HepG2 (cell line): ENCODE measurements at regions not wholly inside any gene's neighbourhood (a gene's known extent, or its start where the extent isn't known, plus 50 kb on each side); places are given as distances from the start of the nearest gene placed in this dataset.

ENCODE experiments used
- ATAC-seq: fragments of 200-7000 bp; cut with Tn5 transposase; 3 replicates; pipeline ENCODE4 v1.9.1; 2020; ENCODE audit warnings: mild to moderate bottlenecking, moderate library complexity
- BruUV-seq: library from RNA; stranded (reverse); fragments of 400-500 nt; replicated peaks from 2 replicates; lab custom pipeline; 2021; lab: Mats Ljungman, UMichigan
- CTCF ChIA-PET: fragments of 300-600 bp; formaldehyde crosslinking; extraction: SDS; loops from one replicate; lab custom pipeline; 2021; ENCODE audit warnings: low total read pairs, inconsistent platforms, low intra/inter-chr PET ratio; lab: Yijun Ruan, JAX
- POLR2A ChIA-PET: fragments of 350-600 bp; sonication (Branson Sonifier 250); formaldehyde crosslinking; loops from one replicate; lab custom pipeline; 2020; ENCODE audit warnings: antibody characterized with exemption, inconsistent platforms; lab: Yijun Ruan, JAX
- DNase-seq: peaks from one replicate; pipeline ENCODE4 v3.0.0-alpha.2; 2015; ENCODE audit warnings: low spot score
- FAIRE-seq: peaks from 3 replicates; lab custom pipeline; 2011; peaks lifted over from hg19 to GRCh38; lab: Jason Lieb, UNC
- H2AFZ ChIP-seq: one replicate; pipeline ENCODE4 v1.6.1; 2011; ENCODE audit warnings: low read length, inconsistent platforms
- H3K27ac ChIP-seq: fragments of 300-600 bp; 3 replicates; pipeline ENCODE4 v1.8.0; 2011; ENCODE audit warnings: mixed run types, mild to moderate bottlenecking, mixed read lengths, low read length, inconsistent platforms; ENCODE audit not compliant: insufficient read depth; ENCODE audit errors: extremely low read length
- H3K27me3 ChIP-seq, 2 experiments: fragments of 200-600 bp in 1 of 2; 2 replicates in 1 of 2; 3 replicates in 1 of 2; pipeline versions ENCODE4 v1.6.0 to v1.8.0; 2011; ENCODE audit warnings: low read length in 2 of 2, mild to moderate bottlenecking in 2 of 2, moderate library complexity in 2 of 2, inconsistent platforms in 1 of 2; ENCODE audit not compliant: insufficient read depth in 2 of 2, control insufficient read depth in 1 of 2
- H3K36me3 ChIP-seq, 2 experiments: fragments of 200-600 bp in 1 of 2; replicated peaks in 1 of 2; 2 replicates in 1 of 2; 3 replicates in 1 of 2; pipeline versions ENCODE4 v1.5.1 to v1.8.0; 2011; ENCODE audit warnings: low read length in 2 of 2, inconsistent platforms in 1 of 2; ENCODE audit not compliant: insufficient read depth in 2 of 2, control insufficient read depth in 1 of 2
- H3K4me1 ChIP-seq: 2 replicates; pipeline ENCODE4 v1.5.1; 2012; ENCODE audit warnings: low read length, inconsistent platforms; ENCODE audit not compliant: insufficient read depth
- H3K4me2 ChIP-seq: 2 replicates; pipeline ENCODE4 v1.6.0; 2011; ENCODE audit warnings: low read depth, low read length, inconsistent platforms
- H3K4me3 ChIP-seq, 3 experiments: fragments of 200-600 bp in 1 of 3; sonication (generic), shearing (Covaris generic) in 1 of 3; replicated peaks in 1 of 3; 2 replicates each; pipeline ENCODE4 v1.5.1; 2011 to 2016; ENCODE audit warnings: low read length in 3 of 3, inconsistent platforms in 2 of 3, low read depth in 2 of 3, mild to moderate bottlenecking in 2 of 3, control low read depth in 1 of 3, mixed read lengths in 1 of 3; ENCODE audit not compliant: insufficient read depth in 1 of 3
- H3K79me2 ChIP-seq: one replicate; pipeline ENCODE4 v1.6.1; 2011; ENCODE audit warnings: low read length, inconsistent platforms; ENCODE audit not compliant: insufficient read depth
- H3K9ac ChIP-seq: 2 replicates; pipeline ENCODE4 v1.6.0; 2011; ENCODE audit warnings: mild to moderate bottlenecking, low read depth, low read length, inconsistent platforms; ENCODE audit not compliant: insufficient read depth
- H3K9me3 ChIP-seq: 2 replicates; pipeline ENCODE4 v1.5.1; 2012; ENCODE audit warnings: mild to moderate bottlenecking, low read length
- H4K20me1 ChIP-seq: 2 replicates; pipeline ENCODE4 v1.6.0; 2011; ENCODE audit warnings: inconsistent platforms, mild to moderate bottlenecking, low read length, moderate library complexity; ENCODE audit not compliant: insufficient read depth
- ADNP ChIP-seq: sonication (generic); formaldehyde crosslinking; IDR thresholded peaks from 2 replicates; pipeline ENCODE4 v1.4.0; 2020; ENCODE audit warnings: missing genetic modification reagents
- BRD4 ChIP-seq: sonication (generic); formaldehyde crosslinking; IDR thresholded peaks from 2 replicates; pipeline ENCODE4 v1.4.0; 2020; ENCODE audit warnings: missing genetic modification reagents
- FOSL1 ChIP-seq: sonication (generic); formaldehyde crosslinking; IDR thresholded peaks from 2 replicates; pipeline ENCODE4 v1.9.0; 2021; ENCODE audit warnings: missing genetic modification reagents, borderline replicate concordance
- IRF2 ChIP-seq: IDR thresholded peaks from 2 replicates; pipeline ENCODE4 v1.6.1; 2018; ENCODE audit warnings: missing genetic modification reagents, missing compliant biosample characterization
- SIX4 ChIP-seq: sonication (generic); formaldehyde crosslinking; IDR thresholded peaks from 2 replicates; pipeline ENCODE4 v1.4.0; 2020; ENCODE audit warnings: missing genetic modification reagents
- SMARCE1 ChIP-seq: fragments of 450-650 bp; IDR thresholded peaks from 2 replicates; pipeline ENCODE4 v1.6.1; 2017; ENCODE audit warnings: borderline replicate concordance
- SMYD3 ChIP-seq: sonication (generic); formaldehyde crosslinking; IDR thresholded peaks from 2 replicates; pipeline ENCODE4 v1.8.1; 2023; ENCODE audit warnings: mild to moderate bottlenecking, missing genetic modification reagents
- ZNF207 ChIP-seq: fragments of 450-650 bp; IDR thresholded peaks from 2 replicates; pipeline ENCODE4 v1.6.1; 2016; ENCODE audit warnings: antibody characterized with exemption, borderline replicate concordance
- ZNF280D ChIP-seq: sonication (generic); formaldehyde crosslinking; IDR thresholded peaks from 2 replicates; pipeline ENCODE4 v1.5.1; 2020; ENCODE audit warnings: mild to moderate bottlenecking, missing genetic modification reagents
- ZNF282 ChIP-seq: fragments of 450-650 bp; IDR thresholded peaks from 2 replicates; pipeline ENCODE4 v1.6.1; 2018; ENCODE audit not compliant: partially characterized antibody
- ZNF317 ChIP-seq: sonication (generic); formaldehyde crosslinking; IDR thresholded peaks from 2 replicates; pipeline ENCODE4 v1.5.0; 2020; ENCODE audit warnings: mild to moderate bottlenecking, missing genetic modification reagents
- ZNF543 ChIP-seq: sonication (generic); formaldehyde crosslinking; IDR thresholded peaks from 2 replicates; pipeline ENCODE4 v1.4.0; 2020; ENCODE audit warnings: mild to moderate bottlenecking, missing genetic modification reagents
- ZNF572 ChIP-seq: sonication (generic); formaldehyde crosslinking; IDR thresholded peaks from 2 replicates; pipeline ENCODE4 v1.5.1; 2020; ENCODE audit warnings: mild to moderate bottlenecking, missing genetic modification reagents
- WGBS: methylation state at CpG from one replicate; pipeline ENCODE4 v1.1.6; 2017; ENCODE audit warnings: low lambda C conversion rate; 5-methylcytosine and 5-hydroxymethylcytosine counted together
- in situ Hi-C: cut with HindIII; loops from 2 replicates; pipeline ENCODE4 v1.10.0; 2017; ENCODE audit warnings: low pct_unique_long_range_greater_than_20kb; ENCODE audit not compliant: extremely low pct_ligation_motif_present
- intact Hi-C: fragments of 100-400 bp; cut with micrococcal nuclease; formaldehyde crosslinking; loops from one replicate; pipeline ENCODE4 v1.10.0; 2022; ENCODE audit not compliant: unreplicated experiment
- TF ChIP-seq, protein P1 (sequence below): sonication (generic); formaldehyde crosslinking; IDR thresholded peaks from 2 replicates; pipeline ENCODE4 v1.9.0; 2021; ENCODE audit warnings: mild to moderate bottlenecking, missing genetic modification reagents
- TF ChIP-seq, protein P2 (sequence below): sonication (generic); formaldehyde crosslinking; conservative IDR thresholded peaks from 2 replicates; pipeline ENCODE4 v1.4.0; 2020; ENCODE audit warnings: missing genetic modification reagents

DNA sequence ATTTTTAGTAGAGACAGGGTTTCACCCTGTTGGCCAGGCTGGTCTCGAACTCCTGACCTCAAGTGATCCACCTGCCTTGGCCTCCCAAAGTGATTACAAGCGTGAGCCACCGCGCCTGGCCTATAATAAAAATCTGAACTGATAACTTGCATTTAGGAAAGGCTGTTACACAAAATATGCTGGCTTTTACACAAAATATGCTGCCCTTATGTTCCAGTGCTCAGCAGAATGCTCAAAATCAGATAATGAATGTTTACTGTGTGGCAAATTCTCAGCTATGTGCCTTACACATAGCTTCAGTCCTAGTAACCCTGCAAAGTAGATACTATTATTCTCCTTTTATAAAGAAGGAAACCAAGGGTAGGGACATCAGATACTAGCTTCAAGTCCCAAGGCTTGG, 141.3 kb upstream of the MSX2 start:
- Histone ChIP-seq H2AFZ (no peak overlapping the region), H3K36me3 (no peaks in the 10 kb centered on the region), H3K27me3 (no peaks in the 10 kb centered on the region; a peak in 1 of 5 replicates), H4K20me1 (no peaks in the 10 kb centered on the region), H3K79me2 (no peaks in the 10 kb centered on the region), H3K27ac (no peak overlapping the region), H3K4me1 (no peaks in the 10 kb centered on the region), H3K9ac (no peak overlapping the region), H3K9me3 (no peaks in the 10 kb centered on the region), H3K4me2 (no peak overlapping the region), H3K4me3 (no peak overlapping the region)
- no peak for FAIRE-seq
- intact Hi-C loops: no loop called here
- ATAC-seq: no peak
- no peak for DNase-seq
- no TSS peak for BruUV-seq
- WGBS: 53% methylated on average over 4 of the region's 4 CpGs
- in situ Hi-C loops: no loop called here
- POLR2A ChIA-PET: no interaction called here
- CTCF ChIA-PET: no interaction called here
- TF ChIP-seq ZNF572 (no peak), SIX4 (no peak), ZNF543 (no peak), SMYD3 (no peak), ZNF317 (CRISPR knock-in tag) (no peak), SMARCE1 (no peak), FOSL1 (CRISPR knock-in tag) (no peak), ZNF280D (CRISPR knock-in tag) (no peak), BRD4 (CRISPR knock-in tag) (no peak), IRF2 (no peak), ZNF207 (no peak), ADNP (no peak), ZNF282 (no peak)
- TF ChIP-seq, protein P1, sequence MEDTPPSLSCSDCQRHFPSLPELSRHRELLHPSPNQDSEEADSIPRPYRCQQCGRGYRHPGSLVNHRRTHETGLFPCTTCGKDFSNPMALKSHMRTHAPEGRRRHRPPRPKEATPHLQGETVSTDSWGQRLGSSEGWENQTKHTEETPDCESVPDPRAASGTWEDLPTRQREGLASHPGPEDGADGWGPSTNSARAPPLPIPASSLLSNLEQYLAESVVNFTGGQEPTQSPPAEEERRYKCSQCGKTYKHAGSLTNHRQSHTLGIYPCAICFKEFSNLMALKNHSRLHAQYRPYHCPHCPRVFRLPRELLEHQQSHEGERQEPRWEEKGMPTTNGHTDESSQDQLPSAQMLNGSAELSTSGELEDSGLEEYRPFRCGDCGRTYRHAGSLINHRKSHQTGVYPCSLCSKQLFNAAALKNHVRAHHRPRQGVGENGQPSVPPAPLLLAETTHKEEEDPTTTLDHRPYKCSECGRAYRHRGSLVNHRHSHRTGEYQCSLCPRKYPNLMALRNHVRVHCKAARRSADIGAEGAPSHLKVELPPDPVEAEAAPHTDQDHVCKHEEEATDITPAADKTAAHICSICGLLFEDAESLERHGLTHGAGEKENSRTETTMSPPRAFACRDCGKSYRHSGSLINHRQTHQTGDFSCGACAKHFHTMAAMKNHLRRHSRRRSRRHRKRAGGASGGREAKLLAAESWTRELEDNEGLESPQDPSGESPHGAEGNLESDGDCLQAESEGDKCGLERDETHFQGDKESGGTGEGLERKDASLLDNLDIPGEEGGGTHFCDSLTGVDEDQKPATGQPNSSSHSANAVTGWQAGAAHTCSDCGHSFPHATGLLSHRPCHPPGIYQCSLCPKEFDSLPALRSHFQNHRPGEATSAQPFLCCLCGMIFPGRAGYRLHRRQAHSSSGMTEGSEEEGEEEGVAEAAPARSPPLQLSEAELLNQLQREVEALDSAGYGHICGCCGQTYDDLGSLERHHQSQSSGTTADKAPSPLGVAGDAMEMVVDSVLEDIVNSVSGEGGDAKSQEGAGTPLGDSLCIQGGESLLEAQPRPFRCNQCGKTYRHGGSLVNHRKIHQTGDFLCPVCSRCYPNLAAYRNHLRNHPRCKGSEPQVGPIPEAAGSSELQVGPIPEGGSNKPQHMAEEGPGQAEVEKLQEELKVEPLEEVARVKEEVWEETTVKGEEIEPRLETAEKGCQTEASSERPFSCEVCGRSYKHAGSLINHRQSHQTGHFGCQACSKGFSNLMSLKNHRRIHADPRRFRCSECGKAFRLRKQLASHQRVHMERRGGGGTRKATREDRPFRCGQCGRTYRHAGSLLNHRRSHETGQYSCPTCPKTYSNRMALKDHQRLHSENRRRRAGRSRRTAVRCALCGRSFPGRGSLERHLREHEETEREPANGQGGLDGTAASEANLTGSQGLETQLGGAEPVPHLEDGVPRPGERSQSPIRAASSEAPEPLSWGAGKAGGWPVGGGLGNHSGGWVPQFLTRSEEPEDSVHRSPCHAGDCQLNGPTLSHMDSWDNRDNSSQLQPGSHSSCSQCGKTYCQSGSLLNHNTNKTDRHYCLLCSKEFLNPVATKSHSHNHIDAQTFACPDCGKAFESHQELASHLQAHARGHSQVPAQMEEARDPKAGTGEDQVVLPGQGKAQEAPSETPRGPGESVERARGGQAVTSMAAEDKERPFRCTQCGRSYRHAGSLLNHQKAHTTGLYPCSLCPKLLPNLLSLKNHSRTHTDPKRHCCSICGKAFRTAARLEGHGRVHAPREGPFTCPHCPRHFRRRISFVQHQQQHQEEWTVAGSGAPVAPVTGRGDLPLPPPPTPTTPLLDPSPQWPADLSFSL (CRISPR knock-in tag): no peak
- TF ChIP-seq, protein P2, sequence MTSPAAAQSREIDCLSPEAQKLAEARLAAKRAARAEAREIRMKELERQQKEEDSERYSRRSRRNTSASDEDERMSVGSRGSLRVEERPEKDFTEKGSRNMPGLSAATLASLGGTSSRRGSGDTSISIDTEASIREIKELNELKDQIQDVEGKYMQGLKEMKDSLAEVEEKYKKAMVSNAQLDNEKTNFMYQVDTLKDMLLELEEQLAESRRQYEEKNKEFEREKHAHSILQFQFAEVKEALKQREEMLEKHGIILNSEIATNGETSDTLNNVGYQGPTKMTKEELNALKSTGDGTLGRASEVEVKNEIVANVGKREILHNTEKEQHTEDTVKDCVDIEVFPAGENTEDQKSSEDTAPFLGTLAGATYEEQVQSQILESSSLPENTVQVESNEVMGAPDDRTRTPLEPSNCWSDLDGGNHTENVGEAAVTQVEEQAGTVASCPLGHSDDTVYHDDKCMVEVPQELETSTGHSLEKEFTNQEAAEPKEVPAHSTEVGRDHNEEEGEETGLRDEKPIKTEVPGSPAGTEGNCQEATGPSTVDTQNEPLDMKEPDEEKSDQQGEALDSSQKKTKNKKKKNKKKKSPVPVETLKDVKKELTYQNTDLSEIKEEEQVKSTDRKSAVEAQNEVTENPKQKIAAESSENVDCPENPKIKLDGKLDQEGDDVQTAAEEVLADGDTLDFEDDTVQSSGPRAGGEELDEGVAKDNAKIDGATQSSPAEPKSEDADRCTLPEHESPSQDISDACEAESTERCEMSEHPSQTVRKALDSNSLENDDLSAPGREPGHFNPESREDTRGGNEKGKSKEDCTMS (CRISPR knock-in tag): no peak
